Epithelial cell of proximal tubule (primary cell): ENCODE measurements at regions not wholly inside any gene's neighbourhood (a gene's known extent, or its start where the extent isn't known, plus 50 kb on each side); places are given as distances from the start of the nearest gene placed in this dataset.

ENCODE experiments used
- DNase-seq: peaks from one replicate; pipeline ENCODE4 v3.0.0-alpha.2; 2011; ENCODE audit warnings: low read depth
- H3K4me3 ChIP-seq: 2 replicates; pipeline ENCODE4 v1.5.1; 2011; ENCODE audit warnings: low read depth, mild to moderate bottlenecking, low read length
- CTCF ChIP-seq: conservative IDR thresholded peaks from 2 replicates; pipeline ENCODE4 v1.5.1; 2012; ENCODE audit warnings: low read depth, mild to moderate bottlenecking, low read length

GRCh38 chr9:105828171-105828570 lies 133.8 kb downstream of the TMEM38B start:
- no peak for TF ChIP-seq CTCF
- no peak for DNase-seq
- no peak overlapping the region for H3K4me3 ChIP-seq

DNA sequence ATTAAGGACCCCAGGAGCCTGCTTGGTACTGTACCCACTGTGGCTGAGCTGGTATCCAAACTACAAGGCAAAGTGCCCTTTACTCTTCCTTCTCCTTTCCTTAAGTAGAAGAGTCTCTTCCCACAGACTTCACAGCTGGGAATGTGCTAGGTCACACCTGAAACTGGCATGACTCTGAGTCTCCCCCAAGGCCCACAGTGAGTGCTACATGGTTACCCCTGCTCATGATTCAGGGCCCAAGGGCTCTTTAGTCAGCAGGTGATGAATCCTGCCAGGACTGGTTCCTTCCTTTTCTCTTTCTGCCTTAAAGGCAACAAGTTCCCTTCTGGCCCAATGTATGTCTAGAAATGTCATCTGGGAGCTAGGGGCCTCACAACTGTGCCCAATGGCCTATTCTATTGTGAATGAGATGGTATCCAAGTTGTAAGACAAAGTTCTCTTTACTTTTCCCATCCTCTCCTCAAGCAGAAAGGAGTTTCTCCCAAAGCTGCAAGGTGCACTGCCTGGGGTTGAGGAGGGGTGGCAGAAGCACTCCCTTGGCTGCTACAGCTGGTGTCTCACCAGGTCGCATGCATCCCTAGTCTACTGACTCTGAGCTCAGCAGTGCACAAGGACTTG lies 134.4 kb downstream of the TMEM38B start:
- no peak for TF ChIP-seq CTCF
- no peak overlapping the region for H3K4me3 ChIP-seq
- no peak for DNase-seq

DNA sequence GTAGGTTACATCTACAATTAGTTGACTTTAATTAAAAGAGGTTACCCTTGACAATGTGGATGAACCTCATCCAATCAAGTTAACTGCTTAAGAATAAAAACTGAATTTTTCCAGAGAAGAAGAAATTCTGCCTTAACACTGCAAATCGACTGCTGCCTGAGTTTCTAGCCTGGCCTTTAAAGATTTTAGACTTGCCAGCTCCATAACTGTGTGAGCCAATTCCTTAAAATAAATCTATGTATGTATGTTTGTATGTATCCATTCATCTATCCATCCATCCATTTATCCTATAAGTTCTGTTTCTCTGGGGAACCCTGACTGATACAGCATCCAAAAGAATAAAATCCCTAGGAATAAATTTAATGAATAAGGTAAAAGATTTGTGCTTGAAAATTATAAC lies 136.1 kb downstream of the TMEM38B start:
- DNase-seq: no peak
- no peak for TF ChIP-seq CTCF
- H3K4me3 ChIP-seq: no peak overlapping the region

GRCh38 chr9:105832096-105832710 lies 137.9 kb downstream of the TMEM38B start:
- DNase-seq: no peak
- TF ChIP-seq CTCF: no peak
- no peak overlapping the region for H3K4me3 ChIP-seq

- no peak overlapping the region for H3K4me3 ChIP-seq
- no peak for TF ChIP-seq CTCF
- no peak for DNase-seq
These were observed 139.1 kb downstream of the TMEM38B start for GRCh38 chr9:105833271-105833975.

GRCh38 chr9:105834404-105834803 lies 140.1 kb downstream of the TMEM38B start:
- no peak for DNase-seq
- TF ChIP-seq CTCF: no peak
- no peak overlapping the region for H3K4me3 ChIP-seq
